ENCODE measurements at regions not wholly inside any gene's neighbourhood (a gene's known extent, or its start where the extent isn't known, plus 50 kb on each side); places are given as distances from the start of the nearest gene placed in this dataset.
A peak's percentile ranks its signal among the peaks of the same experiment; 100 is the strongest.
"Not testable (repeated sequence)": the region's sequence is repeated elsewhere in the genome, so short reads cannot be mapped to it uniquely, and the experiment has no call there.

GRCh38 chr7:34396437-34397064, 261.5 kb upstream of the NPSR1 start:
- DNase-seq = no peak

- DNase-seq = no peak
Measured at GRCh38 chr7:34401776-34402175, 256.2 kb upstream of the NPSR1 start.

- DNase-seq = no peak
Measured at GRCh38 chr7:34406848-34407530, 251.0 kb upstream of the NPSR1 start.

GRCh38 chr7:34407586-34407985, 250.4 kb upstream of the NPSR1 start:
- DNase-seq = no peak

GRCh38 chr7:34417781-34418180, 240.2 kb upstream of the NPSR1 start:
- no peak for DNase-seq

- DNase-seq = no peak
Measured at GRCh38 chr7:34421526-34421925, 236.5 kb upstream of the NPSR1 start.

GRCh38 chr7:34425194-34425593, 232.8 kb upstream of the NPSR1 start:
- DNase-seq = no peak

GRCh38 chr7:34425631-34426384, 232.2 kb upstream of the NPSR1 start:
- no peak for DNase-seq

GRCh38 chr7:34430456-34430855, 227.6 kb upstream of the NPSR1 start:
- no peak for DNase-seq

- no peak for DNase-seq
Measured at GRCh38 chr7:34438436-34438835, 219.6 kb upstream of the NPSR1 start.

GRCh38 chr7:34445653-34446052, 212.4 kb upstream of the NPSR1 start:
- no peak for DNase-seq

- DNase-seq = not testable (repeated sequence)
Measured at GRCh38 chr7:34448531-34448930, 209.5 kb upstream of the NPSR1 start.

- no peak for DNase-seq
Measured at GRCh38 chr7:34449765-34450164, 208.3 kb upstream of the NPSR1 start.

GRCh38 chr7:34451183-34451582, 206.8 kb upstream of the NPSR1 start:
- DNase-seq = no peak

GRCh38 chr7:34451923-34452322, 206.1 kb upstream of the NPSR1 start:
- DNase-seq = no peak

GRCh38 chr7:34452363-34452762, 205.7 kb upstream of the NPSR1 start:
- DNase-seq = no peak

GRCh38 chr7:34453150-34453549, 204.9 kb upstream of the NPSR1 start:
- DNase-seq = no peak

GRCh38 chr7:34454381-34454780, 203.6 kb upstream of the NPSR1 start:
- no peak for DNase-seq

GRCh38 chr7:34457329-34457728, 200.7 kb upstream of the NPSR1 start:
- no peak for DNase-seq

GRCh38 chr7:34463830-34464229, 194.2 kb upstream of the NPSR1 start:
- no peak for DNase-seq

GRCh38 chr7:34471844-34472243, 186.2 kb upstream of the NPSR1 start:
- no peak for DNase-seq

- DNase-seq = peak in 1 of 14 donors; percentile 85
Measured at GRCh38 chr7:34486371-34486770, 171.6 kb upstream of the NPSR1 start.

- DNase-seq = no peak
Measured at GRCh38 chr7:34487391-34488115, 170.5 kb upstream of the NPSR1 start.

Measured in C1 segment of cervical spinal cord (tissue), 14 donors.